ENCODE measurements at regions not wholly inside any gene's neighbourhood (a gene's known extent, or its start where the extent isn't known, plus 50 kb on each side); places are given as distances from the start of the nearest gene placed in this dataset.

DNA sequence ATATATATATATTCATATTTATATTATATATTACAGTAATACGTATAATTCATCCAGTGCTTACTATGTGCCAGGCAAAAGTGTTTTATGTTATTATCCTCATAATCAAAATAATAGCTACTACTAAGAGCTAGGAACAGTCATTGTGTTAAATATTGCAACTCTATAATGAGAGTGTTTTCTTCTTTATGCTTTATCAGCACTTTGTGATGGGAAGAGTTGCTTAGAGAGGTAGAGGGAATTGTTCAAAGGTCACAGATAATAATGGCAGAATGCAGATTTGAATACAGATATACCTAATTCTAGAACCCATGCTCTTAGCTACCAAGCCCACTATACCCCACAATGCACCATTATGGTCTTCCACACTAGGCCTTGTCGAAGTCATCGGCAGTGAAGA is 318.8 kb upstream of the PPARGC1A start (continued):
- TF ChIP-seq, protein P1, sequence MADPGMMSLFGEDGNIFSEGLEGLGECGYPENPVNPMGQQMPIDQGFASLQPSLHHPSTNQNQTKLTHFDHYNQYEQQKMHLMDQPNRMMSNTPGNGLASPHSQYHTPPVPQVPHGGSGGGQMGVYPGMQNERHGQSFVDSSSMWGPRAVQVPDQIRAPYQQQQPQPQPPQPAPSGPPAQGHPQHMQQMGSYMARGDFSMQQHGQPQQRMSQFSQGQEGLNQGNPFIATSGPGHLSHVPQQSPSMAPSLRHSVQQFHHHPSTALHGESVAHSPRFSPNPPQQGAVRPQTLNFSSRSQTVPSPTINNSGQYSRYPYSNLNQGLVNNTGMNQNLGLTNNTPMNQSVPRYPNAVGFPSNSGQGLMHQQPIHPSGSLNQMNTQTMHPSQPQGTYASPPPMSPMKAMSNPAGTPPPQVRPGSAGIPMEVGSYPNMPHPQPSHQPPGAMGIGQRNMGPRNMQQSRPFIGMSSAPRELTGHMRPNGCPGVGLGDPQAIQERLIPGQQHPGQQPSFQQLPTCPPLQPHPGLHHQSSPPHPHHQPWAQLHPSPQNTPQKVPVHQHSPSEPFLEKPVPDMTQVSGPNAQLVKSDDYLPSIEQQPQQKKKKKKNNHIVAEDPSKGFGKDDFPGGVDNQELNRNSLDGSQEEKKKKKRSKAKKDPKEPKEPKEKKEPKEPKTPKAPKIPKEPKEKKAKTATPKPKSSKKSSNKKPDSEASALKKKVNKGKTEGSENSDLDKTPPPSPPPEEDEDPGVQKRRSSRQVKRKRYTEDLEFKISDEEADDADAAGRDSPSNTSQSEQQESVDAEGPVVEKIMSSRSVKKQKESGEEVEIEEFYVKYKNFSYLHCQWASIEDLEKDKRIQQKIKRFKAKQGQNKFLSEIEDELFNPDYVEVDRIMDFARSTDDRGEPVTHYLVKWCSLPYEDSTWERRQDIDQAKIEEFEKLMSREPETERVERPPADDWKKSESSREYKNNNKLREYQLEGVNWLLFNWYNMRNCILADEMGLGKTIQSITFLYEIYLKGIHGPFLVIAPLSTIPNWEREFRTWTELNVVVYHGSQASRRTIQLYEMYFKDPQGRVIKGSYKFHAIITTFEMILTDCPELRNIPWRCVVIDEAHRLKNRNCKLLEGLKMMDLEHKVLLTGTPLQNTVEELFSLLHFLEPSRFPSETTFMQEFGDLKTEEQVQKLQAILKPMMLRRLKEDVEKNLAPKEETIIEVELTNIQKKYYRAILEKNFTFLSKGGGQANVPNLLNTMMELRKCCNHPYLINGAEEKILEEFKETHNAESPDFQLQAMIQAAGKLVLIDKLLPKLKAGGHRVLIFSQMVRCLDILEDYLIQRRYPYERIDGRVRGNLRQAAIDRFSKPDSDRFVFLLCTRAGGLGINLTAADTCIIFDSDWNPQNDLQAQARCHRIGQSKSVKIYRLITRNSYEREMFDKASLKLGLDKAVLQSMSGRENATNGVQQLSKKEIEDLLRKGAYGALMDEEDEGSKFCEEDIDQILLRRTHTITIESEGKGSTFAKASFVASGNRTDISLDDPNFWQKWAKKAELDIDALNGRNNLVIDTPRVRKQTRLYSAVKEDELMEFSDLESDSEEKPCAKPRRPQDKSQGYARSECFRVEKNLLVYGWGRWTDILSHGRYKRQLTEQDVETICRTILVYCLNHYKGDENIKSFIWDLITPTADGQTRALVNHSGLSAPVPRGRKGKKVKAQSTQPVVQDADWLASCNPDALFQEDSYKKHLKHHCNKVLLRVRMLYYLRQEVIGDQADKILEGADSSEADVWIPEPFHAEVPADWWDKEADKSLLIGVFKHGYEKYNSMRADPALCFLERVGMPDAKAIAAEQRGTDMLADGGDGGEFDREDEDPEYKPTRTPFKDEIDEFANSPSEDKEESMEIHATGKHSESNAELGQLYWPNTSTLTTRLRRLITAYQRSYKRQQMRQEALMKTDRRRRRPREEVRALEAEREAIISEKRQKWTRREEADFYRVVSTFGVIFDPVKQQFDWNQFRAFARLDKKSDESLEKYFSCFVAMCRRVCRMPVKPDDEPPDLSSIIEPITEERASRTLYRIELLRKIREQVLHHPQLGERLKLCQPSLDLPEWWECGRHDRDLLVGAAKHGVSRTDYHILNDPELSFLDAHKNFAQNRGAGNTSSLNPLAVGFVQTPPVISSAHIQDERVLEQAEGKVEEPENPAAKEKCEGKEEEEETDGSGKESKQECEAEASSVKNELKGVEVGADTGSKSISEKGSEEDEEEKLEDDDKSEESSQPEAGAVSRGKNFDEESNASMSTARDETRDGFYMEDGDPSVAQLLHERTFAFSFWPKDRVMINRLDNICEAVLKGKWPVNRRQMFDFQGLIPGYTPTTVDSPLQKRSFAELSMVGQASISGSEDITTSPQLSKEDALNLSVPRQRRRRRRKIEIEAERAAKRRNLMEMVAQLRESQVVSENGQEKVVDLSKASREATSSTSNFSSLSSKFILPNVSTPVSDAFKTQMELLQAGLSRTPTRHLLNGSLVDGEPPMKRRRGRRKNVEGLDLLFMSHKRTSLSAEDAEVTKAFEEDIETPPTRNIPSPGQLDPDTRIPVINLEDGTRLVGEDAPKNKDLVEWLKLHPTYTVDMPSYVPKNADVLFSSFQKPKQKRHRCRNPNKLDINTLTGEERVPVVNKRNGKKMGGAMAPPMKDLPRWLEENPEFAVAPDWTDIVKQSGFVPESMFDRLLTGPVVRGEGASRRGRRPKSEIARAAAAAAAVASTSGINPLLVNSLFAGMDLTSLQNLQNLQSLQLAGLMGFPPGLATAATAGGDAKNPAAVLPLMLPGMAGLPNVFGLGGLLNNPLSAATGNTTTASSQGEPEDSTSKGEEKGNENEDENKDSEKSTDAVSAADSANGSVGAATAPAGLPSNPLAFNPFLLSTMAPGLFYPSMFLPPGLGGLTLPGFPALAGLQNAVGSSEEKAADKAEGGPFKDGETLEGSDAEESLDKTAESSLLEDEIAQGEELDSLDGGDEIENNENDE (IDR thresholded peaks at IDR 0.05; ENCODE audit: low read depth, low read length) = no peak
- TF ChIP-seq ATF1 (CRISPR knock-in tag; IDR thresholded peaks at IDR 0.05) (no peak), ATF1 (tag; IDR thresholded peaks at IDR 0.05) (no peak), NUFIP1 (IDR thresholded peaks at IDR 0.05; ENCODE audit: partially characterized antibody) (no peak), ZNF316 (IDR thresholded peaks at IDR 0.05) (peak; percentile 61), CCNT2 (IDR thresholded peaks at IDR 0.05; ENCODE audit: borderline replicate concordance, extremely low read depth, insufficient read length, low read depth, low read length) (no peak), C11orf30 (IDR thresholded peaks at IDR 0.05; ENCODE audit: low read depth) (peak; percentile 35; the same call in 1 of the 2 replicates), CTBP1 (IDR thresholded peaks at IDR 0.05; ENCODE audit: borderline replicate concordance) (no peak), GATAD2B (IDR thresholded peaks at IDR 0.05; ENCODE audit: borderline replicate concordance) (no peak), ZNF175 (CRISPR knock-in tag; IDR thresholded peaks at IDR 0.05; ENCODE audit: low read depth) (no peak), ZNF507 (tag; conservative IDR thresholded peaks at IDR 0.05) (no peak), PTBP1 (IDR thresholded peaks at IDR 0.05; ENCODE audit: low read depth, low read length) (no peak), MAFK (IDR thresholded peaks at IDR 0.05; ENCODE audit: low read length) (peak; percentile 56), ZSCAN32 (CRISPR knock-in tag; IDR thresholded peaks at IDR 0.05) (no peak)
- TF ChIP-seq, protein P2, sequence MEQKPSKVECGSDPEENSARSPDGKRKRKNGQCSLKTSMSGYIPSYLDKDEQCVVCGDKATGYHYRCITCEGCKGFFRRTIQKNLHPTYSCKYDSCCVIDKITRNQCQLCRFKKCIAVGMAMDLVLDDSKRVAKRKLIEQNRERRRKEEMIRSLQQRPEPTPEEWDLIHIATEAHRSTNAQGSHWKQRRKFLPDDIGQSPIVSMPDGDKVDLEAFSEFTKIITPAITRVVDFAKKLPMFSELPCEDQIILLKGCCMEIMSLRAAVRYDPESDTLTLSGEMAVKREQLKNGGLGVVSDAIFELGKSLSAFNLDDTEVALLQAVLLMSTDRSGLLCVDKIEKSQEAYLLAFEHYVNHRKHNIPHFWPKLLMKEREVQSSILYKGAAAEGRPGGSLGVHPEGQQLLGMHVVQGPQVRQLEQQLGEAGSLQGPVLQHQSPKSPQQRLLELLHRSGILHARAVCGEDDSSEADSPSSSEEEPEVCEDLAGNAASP (IDR thresholded peaks at IDR 0.05) = no peak
- TF ChIP-seq, protein P3, sequence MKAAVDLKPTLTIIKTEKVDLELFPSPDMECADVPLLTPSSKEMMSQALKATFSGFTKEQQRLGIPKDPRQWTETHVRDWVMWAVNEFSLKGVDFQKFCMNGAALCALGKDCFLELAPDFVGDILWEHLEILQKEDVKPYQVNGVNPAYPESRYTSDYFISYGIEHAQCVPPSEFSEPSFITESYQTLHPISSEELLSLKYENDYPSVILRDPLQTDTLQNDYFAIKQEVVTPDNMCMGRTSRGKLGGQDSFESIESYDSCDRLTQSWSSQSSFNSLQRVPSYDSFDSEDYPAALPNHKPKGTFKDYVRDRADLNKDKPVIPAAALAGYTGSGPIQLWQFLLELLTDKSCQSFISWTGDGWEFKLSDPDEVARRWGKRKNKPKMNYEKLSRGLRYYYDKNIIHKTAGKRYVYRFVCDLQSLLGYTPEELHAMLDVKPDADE (conservative IDR thresholded peaks at IDR 0.05; ENCODE audit: control insufficient read depth, low read depth, low read length) = no peak
